GM12878 (cell line): ENCODE measurements at regions not wholly inside any gene's neighbourhood (a gene's known extent, or its start where the extent isn't known, plus 50 kb on each side); places are given as distances from the start of the nearest gene placed in this dataset.

ENCODE experiments used
- EGR1 ChIP-seq, 2 experiments: IDR thresholded peaks; 1 replicate in 1 of 2; 2 replicates in 1 of 2; pipeline ENCODE4 v1.6.1; 2011 to 2012; ENCODE audit warnings: low read depth in 2 of 2, low read length in 2 of 2, borderline replicate concordance in 1 of 2, mild to moderate bottlenecking in 1 of 2, moderate library complexity in 1 of 2
- GABPA ChIP-seq: IDR thresholded peaks from 2 replicates; pipeline ENCODE4 v1.6.1; 2014; ENCODE audit warnings: antibody characterized with exemption, low read depth, mild to moderate bottlenecking, inconsistent platforms
- GATAD2B ChIP-seq: fragments of 450-650 bp; conservative IDR thresholded peaks from 2 replicates; pipeline ENCODE4 v1.6.1; 2017; ENCODE audit warnings: low read depth, mild to moderate bottlenecking, moderate library complexity
- HDAC2 ChIP-seq: fragments of 200-600 bp; sonication (generic); IDR thresholded peaks from 2 replicates; pipeline ENCODE4 v1.6.1; 2017
- JUNB ChIP-seq: IDR thresholded peaks from 2 replicates; pipeline ENCODE4 v1.6.1; 2016; ENCODE audit warnings: antibody characterized with exemption, mild to moderate bottlenecking
- LARP7 ChIP-seq: fragments of 450-650 bp; IDR thresholded peaks from 2 replicates; pipeline ENCODE4 v1.6.1; 2017; ENCODE audit warnings: mild to moderate bottlenecking
- MTA2 ChIP-seq: fragments of 450-650 bp; IDR thresholded peaks from 2 replicates; pipeline ENCODE4 v1.6.1; 2016; ENCODE audit warnings: low read depth, mild to moderate bottlenecking, moderate library complexity
- MYC ChIP-seq: IDR thresholded peaks from 2 replicates; pipeline ENCODE4 v1.6.1; 2011; ENCODE audit warnings: mild to moderate bottlenecking, low read length, moderate library complexity, inconsistent platforms; ENCODE audit not compliant: insufficient read depth, insufficient replicate concordance, insufficient read length, severe bottlenecking
- NBN ChIP-seq: fragments of 450-650 bp; IDR thresholded peaks from 2 replicates; pipeline ENCODE4 v1.6.1; 2016
- POLR2AphosphoS2 ChIP-seq: IDR thresholded peaks from 2 replicates; pipeline ENCODE4 v1.6.1; 2011; ENCODE audit warnings: low read depth, mild to moderate bottlenecking, low read length, improper control_type of control experiment, moderate library complexity
- POU2F2 ChIP-seq: IDR thresholded peaks from 3 replicates; pipeline ENCODE4 v1.6.1; 2011; ENCODE audit warnings: low read depth, mild to moderate bottlenecking, low read length, borderline replicate concordance
- SIN3A ChIP-seq: IDR thresholded peaks from 2 replicates; pipeline ENCODE4 v1.6.1; 2012; ENCODE audit warnings: low read depth, low read length, improper control_type of control experiment
- STAT1 ChIP-seq: fragments of 450-650 bp; conservative IDR thresholded peaks from 2 replicates; pipeline ENCODE4 v1.6.1; 2014; ENCODE audit warnings: antibody characterized with exemption, mild to moderate bottlenecking
- TARDBP ChIP-seq: IDR thresholded peaks from 2 replicates; pipeline ENCODE4 v1.6.1; 2016; ENCODE audit warnings: borderline replicate concordance
- TCF7 ChIP-seq: IDR thresholded peaks from 2 replicates; pipeline ENCODE4 v1.6.1; 2014; ENCODE audit warnings: antibody characterized with exemption, borderline replicate concordance
- WRNIP1 ChIP-seq: IDR thresholded peaks from 2 replicates; pipeline ENCODE4 v1.6.1; 2011; ENCODE audit warnings: low read depth, low read length, improper control_type of control experiment, borderline replicate concordance
- YBX1 ChIP-seq: fragments of 450-650 bp; IDR thresholded peaks from 2 replicates; pipeline ENCODE4 v1.6.1; 2016; ENCODE audit warnings: antibody characterized with exemption
- ZNF274 ChIP-seq: IDR thresholded peaks from one replicate; pipeline ENCODE4 v1.8.0; 2011; ENCODE audit not compliant: insufficient read length, insufficient read depth
- TF ChIP-seq, protein P1 (sequence below): IDR thresholded peaks from 2 replicates; pipeline ENCODE4 v1.6.1; 2012; ENCODE audit warnings: mild to moderate bottlenecking, low read depth, low read length
- TF ChIP-seq, protein P2 (sequence below): fragments of 450-650 bp; IDR thresholded peaks from 2 replicates; pipeline ENCODE4 v1.6.1; 2014; ENCODE audit warnings: mild to moderate bottlenecking
- TF ChIP-seq, protein P3 (sequence below): fragments of 450-650 bp; IDR thresholded peaks from 2 replicates; pipeline ENCODE4 v1.6.1; 2017; ENCODE audit warnings: mild to moderate bottlenecking
- TF ChIP-seq, protein P4 (sequence below): IDR thresholded peaks from 2 replicates; pipeline ENCODE4 v1.6.1; 2012; ENCODE audit warnings: improper control_type of control experiment, low read depth, low read length; ENCODE audit not compliant: insufficient replicate concordance

DNA sequence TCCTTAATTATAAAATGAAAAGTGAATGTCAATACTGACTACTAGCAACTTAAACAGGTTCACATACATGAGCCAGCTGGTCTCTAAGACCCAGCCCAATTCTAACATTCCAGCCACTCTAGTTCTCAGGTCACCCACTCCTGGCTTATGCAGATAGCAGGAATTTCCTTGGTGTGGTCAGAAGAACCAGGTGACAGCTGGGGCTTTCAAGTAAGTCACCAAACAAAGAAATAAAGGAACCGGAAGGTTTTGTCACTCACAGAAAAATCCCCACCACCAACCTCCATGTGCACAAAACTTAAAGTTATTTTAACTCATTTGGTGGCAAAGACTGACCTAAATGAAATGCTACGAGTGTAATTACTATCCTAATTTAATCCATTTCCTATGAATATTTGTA is 129.6 kb upstream of the CDKN3 start (continued):
- TF ChIP-seq, protein P1, sequence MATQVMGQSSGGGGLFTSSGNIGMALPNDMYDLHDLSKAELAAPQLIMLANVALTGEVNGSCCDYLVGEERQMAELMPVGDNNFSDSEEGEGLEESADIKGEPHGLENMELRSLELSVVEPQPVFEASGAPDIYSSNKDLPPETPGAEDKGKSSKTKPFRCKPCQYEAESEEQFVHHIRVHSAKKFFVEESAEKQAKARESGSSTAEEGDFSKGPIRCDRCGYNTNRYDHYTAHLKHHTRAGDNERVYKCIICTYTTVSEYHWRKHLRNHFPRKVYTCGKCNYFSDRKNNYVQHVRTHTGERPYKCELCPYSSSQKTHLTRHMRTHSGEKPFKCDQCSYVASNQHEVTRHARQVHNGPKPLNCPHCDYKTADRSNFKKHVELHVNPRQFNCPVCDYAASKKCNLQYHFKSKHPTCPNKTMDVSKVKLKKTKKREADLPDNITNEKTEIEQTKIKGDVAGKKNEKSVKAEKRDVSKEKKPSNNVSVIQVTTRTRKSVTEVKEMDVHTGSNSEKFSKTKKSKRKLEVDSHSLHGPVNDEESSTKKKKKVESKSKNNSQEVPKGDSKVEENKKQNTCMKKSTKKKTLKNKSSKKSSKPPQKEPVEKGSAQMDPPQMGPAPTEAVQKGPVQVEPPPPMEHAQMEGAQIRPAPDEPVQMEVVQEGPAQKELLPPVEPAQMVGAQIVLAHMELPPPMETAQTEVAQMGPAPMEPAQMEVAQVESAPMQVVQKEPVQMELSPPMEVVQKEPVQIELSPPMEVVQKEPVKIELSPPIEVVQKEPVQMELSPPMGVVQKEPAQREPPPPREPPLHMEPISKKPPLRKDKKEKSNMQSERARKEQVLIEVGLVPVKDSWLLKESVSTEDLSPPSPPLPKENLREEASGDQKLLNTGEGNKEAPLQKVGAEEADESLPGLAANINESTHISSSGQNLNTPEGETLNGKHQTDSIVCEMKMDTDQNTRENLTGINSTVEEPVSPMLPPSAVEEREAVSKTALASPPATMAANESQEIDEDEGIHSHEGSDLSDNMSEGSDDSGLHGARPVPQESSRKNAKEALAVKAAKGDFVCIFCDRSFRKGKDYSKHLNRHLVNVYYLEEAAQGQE = no peak
- TF ChIP-seq MYC = no peak
- no peak for TF ChIP-seq GATAD2B
- no peak for TF ChIP-seq LARP7
- peak; percentile 63 for TF ChIP-seq MTA2
- no peak for TF ChIP-seq HDAC2
- TF ChIP-seq POLR2AphosphoS2 = no peak
- TF ChIP-seq POU2F2 = no peak
- no peak for TF ChIP-seq WRNIP1
- TF ChIP-seq, protein P2, sequence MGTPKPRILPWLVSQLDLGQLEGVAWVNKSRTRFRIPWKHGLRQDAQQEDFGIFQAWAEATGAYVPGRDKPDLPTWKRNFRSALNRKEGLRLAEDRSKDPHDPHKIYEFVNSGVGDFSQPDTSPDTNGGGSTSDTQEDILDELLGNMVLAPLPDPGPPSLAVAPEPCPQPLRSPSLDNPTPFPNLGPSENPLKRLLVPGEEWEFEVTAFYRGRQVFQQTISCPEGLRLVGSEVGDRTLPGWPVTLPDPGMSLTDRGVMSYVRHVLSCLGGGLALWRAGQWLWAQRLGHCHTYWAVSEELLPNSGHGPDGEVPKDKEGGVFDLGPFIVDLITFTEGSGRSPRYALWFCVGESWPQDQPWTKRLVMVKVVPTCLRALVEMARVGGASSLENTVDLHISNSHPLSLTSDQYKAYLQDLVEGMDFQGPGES = no peak
- no peak for TF ChIP-seq SIN3A
- no peak for TF ChIP-seq NBN
- TF ChIP-seq, protein P3, sequence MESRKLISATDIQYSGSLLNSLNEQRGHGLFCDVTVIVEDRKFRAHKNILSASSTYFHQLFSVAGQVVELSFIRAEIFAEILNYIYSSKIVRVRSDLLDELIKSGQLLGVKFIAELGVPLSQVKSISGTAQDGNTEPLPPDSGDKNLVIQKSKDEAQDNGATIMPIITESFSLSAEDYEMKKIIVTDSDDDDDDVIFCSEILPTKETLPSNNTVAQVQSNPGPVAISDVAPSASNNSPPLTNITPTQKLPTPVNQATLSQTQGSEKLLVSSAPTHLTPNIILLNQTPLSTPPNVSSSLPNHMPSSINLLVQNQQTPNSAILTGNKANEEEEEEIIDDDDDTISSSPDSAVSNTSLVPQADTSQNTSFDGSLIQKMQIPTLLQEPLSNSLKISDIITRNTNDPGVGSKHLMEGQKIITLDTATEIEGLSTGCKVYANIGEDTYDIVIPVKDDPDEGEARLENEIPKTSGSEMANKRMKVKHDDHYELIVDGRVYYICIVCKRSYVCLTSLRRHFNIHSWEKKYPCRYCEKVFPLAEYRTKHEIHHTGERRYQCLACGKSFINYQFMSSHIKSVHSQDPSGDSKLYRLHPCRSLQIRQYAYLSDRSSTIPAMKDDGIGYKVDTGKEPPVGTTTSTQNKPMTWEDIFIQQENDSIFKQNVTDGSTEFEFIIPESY = no peak
- no peak for TF ChIP-seq TARDBP
- 0 out of 2 replicates have a peak, but pooled peaks have one; percentile 42 for TF ChIP-seq GABPA
- TF ChIP-seq YBX1 = no peak
- TF ChIP-seq STAT1 = no peak
- peak; percentile 55; the same call in 1 of the 2 replicates for TF ChIP-seq TCF7
- no peak for TF ChIP-seq EGR1 (IDR thresholded peaks at IDR 0.05; ENCODE audit: borderline replicate concordance in 1 of 2, low read depth in 2 of 2, low read length in 2 of 2)
- peak; percentile 27; the same call in 1 of the 2 replicates for TF ChIP-seq JUNB
- no peak for TF ChIP-seq ZNF274
- TF ChIP-seq, protein P4, sequence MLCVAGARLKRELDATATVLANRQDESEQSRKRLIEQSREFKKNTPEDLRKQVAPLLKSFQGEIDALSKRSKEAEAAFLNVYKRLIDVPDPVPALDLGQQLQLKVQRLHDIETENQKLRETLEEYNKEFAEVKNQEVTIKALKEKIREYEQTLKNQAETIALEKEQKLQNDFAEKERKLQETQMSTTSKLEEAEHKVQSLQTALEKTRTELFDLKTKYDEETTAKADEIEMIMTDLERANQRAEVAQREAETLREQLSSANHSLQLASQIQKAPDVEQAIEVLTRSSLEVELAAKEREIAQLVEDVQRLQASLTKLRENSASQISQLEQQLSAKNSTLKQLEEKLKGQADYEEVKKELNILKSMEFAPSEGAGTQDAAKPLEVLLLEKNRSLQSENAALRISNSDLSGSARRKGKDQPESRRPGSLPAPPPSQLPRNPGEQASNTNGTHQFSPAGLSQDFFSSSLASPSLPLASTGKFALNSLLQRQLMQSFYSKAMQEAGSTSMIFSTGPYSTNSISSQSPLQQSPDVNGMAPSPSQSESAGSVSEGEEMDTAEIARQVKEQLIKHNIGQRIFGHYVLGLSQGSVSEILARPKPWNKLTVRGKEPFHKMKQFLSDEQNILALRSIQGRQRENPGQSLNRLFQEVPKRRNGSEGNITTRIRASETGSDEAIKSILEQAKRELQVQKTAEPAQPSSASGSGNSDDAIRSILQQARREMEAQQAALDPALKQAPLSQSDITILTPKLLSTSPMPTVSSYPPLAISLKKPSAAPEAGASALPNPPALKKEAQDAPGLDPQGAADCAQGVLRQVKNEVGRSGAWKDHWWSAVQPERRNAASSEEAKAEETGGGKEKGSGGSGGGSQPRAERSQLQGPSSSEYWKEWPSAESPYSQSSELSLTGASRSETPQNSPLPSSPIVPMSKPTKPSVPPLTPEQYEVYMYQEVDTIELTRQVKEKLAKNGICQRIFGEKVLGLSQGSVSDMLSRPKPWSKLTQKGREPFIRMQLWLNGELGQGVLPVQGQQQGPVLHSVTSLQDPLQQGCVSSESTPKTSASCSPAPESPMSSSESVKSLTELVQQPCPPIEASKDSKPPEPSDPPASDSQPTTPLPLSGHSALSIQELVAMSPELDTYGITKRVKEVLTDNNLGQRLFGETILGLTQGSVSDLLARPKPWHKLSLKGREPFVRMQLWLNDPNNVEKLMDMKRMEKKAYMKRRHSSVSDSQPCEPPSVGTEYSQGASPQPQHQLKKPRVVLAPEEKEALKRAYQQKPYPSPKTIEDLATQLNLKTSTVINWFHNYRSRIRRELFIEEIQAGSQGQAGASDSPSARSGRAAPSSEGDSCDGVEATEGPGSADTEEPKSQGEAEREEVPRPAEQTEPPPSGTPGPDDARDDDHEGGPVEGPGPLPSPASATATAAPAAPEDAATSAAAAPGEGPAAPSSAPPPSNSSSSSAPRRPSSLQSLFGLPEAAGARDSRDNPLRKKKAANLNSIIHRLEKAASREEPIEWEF = no peak
